Caki2 (cell line): ENCODE measurements at regions not wholly inside any gene's neighbourhood (a gene's known extent, or its start where the extent isn't known, plus 50 kb on each side); places are given as distances from the start of the nearest gene placed in this dataset.

ENCODE experiments used
- DNase-seq: peaks from one replicate; pipeline ENCODE4 v3.0.0-alpha.2; 2015; ENCODE audit warnings: low read depth
- in situ Hi-C: cut with HindIII; loops from 2 replicates; pipeline ENCODE4 v1.10.0; 2016; ENCODE audit warnings: low sequenced_read_pairs, low pct_unique_long_range_greater_than_20kb, mixed read lengths

DNA sequence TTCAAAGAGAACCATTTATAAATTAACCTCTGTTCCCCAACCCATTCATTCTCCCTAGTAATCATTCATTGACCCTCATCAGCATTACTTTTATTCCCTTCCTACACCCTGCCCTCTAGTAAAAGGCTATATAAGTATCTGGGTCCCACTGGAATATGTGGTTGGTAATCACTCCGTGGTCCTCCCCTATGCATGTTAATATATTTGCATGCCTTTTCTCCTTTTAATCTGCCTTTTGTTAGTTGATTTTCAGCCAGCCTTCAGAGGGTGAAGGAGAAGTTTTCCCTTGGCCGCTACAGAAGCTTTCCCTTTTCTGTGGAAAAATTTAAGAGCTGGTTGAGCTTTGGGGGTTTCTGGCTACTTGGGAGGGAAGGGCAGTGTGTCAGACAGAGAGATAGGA lies 585.6 kb downstream of the UTRN start:
- in situ Hi-C loops, result no loop called here
- DNase-seq, result no peak

DNA sequence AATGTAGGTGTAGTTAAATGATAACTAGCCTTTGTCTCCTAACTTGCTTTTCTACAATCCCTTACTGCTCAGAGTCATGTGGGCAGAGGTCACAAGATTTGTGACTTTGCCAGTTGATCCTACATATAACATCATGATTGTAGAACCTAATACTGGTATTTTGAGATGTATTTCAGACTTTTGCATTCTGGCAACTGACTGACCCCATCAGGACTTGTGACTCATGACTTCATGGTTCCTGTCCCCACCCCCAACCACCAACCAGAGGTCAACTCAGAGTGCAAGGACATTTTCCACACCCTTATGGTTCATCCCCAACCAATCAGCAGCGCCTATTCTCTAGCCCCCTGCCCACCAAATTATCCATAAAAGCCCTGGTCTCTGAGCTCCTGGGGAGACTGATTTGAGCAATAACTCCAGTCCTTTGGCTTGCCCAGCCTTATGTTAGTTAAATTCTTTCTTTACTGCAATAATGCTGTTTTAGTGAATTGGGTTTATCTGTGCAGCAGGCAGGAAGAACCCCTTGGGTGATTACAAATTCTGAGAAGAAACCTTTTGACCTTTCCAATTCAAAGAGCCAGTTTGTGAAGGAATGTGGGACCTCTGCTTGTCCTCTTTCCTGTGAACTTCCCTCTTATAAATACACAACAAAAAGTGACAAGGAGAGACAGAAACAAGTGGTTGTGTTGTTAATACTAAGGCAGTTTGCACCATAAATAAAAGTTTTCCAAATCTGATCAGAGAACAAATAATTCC lies 588.7 kb downstream of the UTRN start:
- DNase-seq, result no peak
- in situ Hi-C loops, result no loop called here

DNA sequence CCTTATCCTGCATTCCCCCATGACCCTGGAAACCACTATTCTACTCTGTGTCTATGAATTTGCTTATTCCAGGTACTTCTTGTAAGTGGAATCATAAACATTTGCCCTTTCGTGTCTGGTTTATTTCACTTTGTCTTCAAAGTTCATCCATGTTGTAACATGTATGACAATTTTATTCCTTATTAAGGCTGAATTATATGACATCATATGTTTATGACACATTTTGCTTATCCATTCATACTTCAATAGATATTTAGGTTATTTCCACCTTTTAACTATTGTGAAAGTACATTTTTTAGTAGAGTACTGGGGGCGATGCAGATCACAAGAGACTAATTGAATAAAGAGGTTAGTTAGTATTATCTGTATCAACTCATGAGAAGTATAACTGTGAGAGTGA lies 591.6 kb downstream of the UTRN start:
- DNase-seq, result no peak
- in situ Hi-C loops, result no loop called here

DNA sequence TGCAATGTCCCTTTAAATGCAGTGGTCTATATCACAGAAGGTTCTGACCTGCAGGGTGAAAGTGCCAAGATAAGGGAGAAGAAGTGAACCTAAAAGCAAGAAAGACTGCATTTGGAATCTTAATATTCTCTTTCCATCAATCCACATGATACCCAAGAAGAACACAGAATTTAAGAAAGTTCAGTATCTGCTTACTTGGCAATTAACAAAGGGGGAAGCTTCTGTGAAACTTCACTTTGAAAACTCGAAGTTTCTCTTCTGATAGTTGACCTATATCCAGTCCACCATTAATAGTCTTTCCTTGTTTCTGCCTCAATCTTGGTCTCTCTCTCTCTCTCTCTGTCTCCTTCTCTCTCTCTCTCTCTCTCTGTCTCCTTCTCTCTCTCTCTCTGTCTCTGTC lies 592.0 kb downstream of the UTRN start:
- DNase-seq, result no peak
- in situ Hi-C loops, result no loop called here

DNA sequence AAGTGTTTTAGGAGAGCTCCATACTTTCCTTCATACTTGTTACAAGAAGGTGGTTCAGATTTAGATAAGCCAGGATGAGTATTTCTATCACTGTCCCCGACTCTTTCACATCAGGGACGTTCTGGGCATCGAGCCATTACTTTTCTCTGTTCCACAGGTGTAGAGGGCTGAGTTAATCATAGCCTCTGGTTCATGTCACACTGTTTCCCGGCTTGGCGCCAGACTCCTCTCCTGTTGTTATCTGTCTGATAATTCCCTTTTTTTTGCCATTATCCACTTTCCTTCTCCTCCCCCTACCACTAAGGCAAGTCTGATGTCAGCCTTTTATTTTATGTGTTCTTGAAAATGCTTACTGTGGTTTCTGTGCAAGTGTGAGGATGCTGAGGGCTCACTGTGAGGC lies 593.4 kb downstream of the UTRN start:
- in situ Hi-C loops, result no loop called here
- no peak for DNase-seq

DNA sequence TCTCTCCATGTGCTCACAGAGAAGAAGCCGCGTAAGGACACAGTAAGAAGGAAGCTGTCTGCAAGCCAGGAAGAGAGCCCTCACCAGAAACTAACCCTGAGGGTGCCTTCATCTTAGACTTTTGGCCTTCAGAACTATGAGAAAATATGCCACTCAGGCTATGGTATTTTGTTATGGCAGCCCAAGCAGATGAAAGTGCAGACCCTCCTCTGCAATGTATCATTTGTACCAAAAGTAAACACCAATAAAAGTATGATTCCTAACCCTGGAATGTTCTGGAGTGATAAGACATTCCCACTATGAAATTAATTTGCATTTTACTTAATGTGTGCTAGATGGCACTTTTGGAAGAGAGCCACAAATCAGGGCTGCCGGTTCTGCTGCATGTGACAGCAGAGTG lies 594.3 kb downstream of the UTRN start:
- in situ Hi-C loops, result no loop called here

DNA sequence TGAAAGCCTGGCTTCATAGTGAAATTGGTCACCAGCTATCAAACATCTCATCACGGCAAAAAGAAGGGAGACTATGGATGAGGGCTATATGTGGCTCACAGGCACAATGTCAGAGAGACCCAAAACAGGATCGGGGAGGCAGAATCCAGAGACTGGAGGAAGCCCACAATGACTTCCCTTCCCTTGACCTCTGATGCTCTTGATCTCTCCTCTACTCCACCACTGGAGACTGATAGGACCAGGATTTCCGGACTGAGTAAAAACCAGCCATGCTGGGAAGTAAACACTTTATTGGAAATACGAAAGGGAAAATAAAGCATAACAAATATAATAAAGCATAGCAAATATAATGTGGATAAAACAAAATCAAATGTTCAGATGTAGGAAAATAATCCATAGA lies 597.3 kb downstream of the UTRN start:
- in situ Hi-C loops, result no loop called here
- DNase-seq, result no peak

More for the DNA sequence above, 594.3 kb downstream of the UTRN start:
- no peak for DNase-seq

DNA sequence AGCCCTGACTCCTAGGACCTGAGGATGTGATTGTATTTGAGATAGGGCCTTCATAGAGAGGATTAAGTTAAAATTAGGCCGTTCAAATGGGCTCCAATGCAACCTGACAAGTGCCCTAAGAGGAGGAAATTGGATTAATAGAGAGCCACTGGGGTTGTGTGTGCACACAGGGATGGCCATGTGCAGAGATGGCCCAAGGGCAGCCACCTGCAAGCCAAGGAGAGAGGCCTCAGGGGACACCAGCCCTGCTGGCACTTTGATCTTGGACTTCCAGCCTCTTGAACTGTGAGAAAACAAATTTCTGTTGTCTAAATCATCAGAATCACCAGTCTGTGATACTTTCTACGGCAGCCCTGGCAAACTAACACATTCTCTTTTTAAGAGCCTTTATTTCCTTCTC lies 598.8 kb downstream of the UTRN start:
- in situ Hi-C loops, result no loop called here
- no peak for DNase-seq

DNA sequence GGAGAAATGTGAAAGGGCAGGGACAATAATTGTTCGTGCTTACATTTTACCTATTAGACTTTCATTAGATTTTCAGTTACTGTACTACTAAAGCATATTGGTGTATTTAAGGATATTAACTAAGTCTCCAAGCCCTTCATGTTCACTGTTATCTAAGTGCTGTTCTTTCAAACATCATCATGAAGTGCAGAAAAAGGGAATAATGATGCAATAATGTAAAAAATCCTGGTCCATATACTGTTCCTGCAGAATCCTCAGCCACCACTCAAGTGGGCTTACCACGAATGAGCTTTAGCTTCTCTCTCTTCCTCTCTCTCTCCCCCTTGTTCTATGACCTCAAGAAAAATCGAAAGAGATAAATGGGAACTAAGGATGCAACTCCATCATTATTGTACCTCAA lies 600.7 kb downstream of the UTRN start:
- in situ Hi-C loops, result no loop called here
- DNase-seq, result no peak

DNA sequence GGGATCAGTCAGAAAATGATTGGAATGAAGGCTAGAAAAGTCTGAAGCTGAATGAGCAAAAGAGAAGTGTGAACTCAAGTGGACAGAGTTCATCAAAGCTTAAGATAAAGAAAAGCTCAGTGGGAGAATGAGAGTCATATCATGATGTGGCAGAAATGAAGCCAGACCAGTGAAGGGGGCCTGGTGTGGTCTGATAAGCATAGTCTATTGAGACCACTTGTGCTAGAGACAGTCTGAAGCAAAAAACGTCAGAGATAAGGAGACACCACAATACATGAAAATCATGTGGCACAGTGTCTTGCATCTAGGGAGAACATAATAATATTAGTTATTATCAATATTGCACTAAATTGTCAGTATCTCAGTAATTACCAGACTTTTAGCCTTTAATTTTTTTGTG lies 601.5 kb downstream of the UTRN start:
- in situ Hi-C loops, result no loop called here
- DNase-seq, result no peak

DNA sequence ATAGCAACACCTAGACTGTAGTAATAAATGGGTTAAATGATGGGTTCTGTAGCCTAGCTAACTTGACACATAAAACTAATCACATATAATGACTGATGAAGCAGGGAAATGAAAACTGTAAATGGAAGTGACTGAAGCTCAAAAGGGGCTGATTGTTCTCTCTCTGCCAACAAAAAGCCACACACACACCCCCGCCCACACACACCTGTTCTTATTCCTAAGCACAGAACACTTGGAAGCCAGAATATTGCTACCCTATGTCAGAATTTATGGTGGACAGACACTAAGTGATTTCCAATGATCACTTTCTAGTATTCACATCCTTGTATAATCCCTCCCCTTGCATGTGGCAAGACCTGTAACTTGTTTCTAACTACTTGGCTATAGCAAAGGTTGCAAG lies 603.5 kb downstream of the UTRN start:
- DNase-seq, result no peak
- in situ Hi-C loops, result no loop called here

DNA sequence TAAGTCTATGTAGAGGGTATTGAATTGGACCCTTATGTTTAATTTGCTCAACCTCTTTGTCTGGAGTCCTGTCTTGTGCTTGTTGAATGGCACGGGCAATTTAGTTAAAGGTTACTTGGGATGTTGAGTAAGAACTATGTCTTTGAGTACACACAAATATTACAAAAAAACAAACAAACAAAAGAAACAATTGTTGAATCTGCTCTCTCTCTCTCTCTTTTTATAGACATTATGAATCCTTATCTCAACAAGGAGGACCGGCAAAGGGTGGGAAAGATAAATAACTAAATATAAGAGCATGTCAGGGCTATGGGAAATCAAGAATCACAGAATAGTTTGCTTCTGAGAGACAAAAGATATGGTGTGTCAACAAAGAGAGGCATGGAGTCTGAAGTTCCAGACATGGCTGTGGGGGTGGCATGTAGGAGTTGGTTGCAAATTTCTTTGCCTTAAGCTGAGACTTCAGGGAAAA lies 608.6 kb downstream of the UTRN start:
- in situ Hi-C loops, result no loop called here
- DNase-seq, result no peak

DNA sequence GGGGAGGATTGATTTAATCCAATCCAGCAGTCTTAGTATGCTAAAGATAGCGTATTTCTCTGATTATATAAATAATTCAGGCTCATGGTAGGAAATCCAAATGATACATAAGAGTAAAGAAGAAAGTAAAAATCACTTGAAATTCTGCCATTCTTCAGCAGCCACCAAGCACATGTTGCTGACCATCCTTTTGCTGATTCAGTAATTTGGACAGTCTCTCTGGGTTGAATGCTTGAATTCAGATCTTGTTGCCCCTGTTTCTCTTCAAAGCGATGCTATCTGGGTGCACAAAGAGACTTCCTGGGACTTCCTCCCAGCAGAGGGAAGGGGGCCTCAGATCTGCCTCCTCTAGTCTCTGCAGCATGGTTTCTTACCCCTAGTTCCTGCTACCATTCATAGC lies 609.1 kb downstream of the UTRN start:
- no peak for DNase-seq
- in situ Hi-C loops, result no loop called here

DNA sequence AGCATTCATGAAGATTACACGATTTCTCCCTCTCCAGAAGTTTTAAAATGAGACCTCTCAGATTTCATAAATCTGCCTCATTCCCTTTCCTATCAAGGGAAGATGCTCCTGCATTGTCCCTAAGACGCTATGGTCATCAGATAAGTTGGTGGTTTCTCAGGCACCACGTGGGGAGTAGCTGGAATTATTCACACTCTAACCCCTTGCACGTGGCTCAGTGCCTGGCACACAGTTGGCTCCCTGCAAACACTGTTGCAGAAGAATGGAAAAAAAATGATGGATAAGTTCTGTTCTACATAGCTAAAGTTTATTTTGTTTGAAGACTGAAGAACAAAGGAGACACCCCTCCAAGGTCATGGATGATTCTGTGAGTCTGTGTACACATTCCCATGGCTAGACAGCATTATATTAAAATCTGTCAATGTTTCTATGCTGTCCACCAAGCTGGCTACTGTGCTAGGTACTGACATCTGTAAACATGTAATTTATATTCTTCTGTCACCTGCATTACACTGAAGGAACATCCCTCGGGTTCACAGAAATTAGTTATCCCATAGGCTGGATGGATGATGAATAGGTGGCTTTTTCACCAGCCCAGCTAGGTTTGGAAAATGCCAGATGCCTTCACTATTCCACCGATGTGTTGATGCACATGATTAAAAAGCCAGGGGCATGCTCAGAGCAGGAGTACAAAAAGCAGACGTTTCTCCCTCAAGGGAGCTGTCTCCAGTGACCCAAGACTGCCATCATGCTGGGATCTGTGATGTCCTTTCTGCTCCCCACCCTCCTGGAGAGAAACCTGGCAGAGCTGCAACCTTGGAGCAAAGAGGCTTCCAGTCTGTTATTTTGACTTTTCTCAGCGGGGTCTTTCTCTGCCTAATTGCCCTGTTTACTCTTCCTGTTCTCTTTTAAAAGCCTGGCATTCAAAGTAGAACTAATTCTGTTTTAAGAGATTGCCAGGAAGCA lies 610.5 kb downstream of the UTRN start:
- in situ Hi-C loops, result no loop called here
- no peak for DNase-seq

DNA sequence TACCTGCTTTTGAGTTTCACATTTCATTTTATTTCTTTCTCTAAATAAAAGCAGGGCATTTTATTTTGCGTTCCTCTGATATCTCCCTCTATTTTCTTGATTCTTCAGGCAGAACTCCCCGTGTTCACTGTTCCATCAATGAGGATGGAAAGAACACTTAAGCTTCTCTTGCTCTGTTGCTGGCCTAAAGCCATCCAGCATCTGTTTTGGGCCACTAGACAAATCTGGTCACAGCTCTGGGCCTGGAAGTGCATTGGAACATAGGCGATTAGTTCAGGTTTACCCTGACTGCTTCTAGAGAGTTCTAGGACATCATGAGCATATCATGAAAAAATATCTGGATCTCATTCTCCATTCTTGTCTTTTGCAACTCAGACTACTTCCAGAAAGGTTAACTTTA lies 611.2 kb downstream of the UTRN start:
- no peak for DNase-seq
- in situ Hi-C loops, result no loop called here

DNA sequence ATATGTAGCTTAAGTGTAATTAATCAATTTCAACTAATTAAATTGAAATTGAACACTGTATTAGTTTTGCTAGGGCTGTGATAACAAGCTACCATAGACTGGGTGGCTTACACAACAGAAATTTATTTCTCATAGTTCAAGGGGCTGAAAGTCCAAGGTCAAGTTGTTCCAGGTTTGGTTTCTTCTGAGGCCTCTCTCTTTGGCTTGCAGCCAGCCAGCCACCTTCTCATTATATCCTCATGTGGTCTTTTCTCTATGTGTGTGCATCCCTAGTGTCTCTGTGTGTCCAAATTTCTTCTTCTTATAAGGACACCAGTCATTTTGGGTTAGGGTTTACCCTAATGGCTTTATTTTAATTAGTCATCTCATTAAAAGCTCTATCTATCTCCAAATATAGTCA lies 611.7 kb downstream of the UTRN start:
- in situ Hi-C loops, result no loop called here

DNA sequence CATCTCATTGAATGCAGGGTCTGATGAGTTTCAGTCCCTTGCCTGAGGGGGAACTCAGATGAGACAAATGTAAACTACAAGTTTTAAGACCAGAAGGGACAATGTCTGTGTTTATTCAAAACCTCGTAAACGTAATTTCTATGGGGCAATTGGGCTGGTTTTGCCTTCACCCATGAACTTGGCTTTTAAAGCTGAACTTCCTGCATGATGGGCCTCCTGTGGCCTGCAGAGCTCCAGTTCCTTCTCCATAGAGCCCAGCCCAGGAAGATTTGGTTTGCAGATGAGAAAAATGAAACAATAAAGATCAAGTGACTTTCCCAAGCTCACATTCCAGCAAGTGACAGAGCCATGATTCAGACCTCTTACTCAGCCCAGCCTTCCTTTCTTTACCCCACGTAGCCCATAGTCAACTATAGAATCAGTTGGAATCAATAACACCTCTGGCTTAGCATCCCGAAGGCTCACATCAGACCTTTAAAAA lies 612.3 kb downstream of the UTRN start:
- in situ Hi-C loops, result no loop called here
- peak; percentile 70 for DNase-seq

More for the DNA sequence above, 611.7 kb downstream of the UTRN start:
- no peak for DNase-seq

DNA sequence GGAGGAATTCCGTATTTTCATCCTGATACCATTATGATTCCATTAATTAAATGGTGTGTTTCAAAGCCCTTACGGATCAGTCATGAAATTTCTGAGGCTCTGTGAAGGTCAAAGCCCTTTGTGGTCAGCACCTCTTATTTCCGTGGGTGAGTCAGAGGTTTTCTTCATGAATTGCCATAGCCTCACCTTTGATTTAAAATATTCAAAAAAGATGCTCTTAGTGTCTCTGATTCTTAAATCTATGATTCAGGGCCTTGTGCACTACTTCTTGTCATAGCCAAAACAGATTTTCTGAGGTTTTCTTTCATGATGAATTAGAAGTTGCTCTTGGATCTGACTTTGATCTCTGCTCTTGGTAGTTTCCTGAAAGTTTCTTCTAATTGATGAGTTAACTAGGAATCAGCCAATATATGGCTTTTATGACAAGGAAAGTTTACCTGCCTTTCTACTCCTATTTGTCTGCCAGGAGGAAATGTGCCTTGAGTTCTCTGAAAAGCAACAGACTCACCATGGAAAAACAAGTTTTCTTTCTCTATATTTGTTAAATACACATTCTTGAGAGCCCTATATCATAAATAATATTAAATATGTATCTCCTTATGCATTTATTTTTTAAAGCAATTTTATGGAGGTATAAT lies 613.0 kb downstream of the UTRN start:
- in situ Hi-C loops, result no loop called here
- peak; percentile 36 for DNase-seq

DNA sequence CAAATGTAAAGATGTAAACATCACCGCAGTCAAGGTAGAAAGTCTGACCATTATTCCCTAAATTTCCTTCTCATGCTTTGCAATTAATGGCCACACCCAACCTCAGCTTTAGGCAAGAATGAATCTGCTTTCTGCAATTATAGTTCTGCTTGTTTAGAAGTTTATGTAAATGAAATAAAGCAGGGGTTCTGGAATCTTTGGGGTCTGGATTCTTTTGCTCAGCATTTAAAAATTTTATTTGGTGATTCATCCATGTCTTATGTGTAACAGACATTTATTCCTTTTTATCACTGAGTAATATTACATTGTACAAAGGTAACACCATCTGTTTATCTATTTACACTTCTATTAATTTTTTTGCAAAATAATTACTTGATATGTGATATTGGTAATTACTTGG lies 613.6 kb downstream of the UTRN start:
- in situ Hi-C loops, result no loop called here
- no peak for DNase-seq
